ENCODE measurements at regions not wholly inside any gene's neighbourhood (a gene's known extent, or its start where the extent isn't known, plus 50 kb on each side); places are given as distances from the start of the nearest gene placed in this dataset.

DNA sequence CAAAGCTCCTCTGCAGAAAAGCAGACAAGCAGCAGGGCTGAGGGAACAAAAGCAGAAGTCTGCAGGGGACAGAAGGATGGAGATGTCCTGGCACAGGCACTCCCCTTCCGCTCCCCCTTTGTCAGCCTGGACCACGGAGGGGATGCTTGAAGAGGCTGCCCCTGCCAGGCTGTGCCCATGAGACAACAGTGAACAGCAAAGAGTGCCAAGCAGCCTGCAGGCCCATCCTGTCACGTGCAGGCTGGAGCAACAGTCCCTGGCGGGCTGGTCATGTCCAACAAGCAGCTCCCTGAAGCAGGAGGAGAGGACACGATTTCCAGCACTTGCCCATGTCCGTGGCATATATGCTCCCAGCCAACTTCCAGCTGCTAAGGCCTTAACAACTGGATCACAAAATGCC lies 132.3 kb downstream of the IRX2 start:
- TF ChIP-seq EZH2phosphoT487 (IDR thresholded peaks at IDR 0.05; ENCODE audit: low read depth): no peak
- TF ChIP-seq, protein P1, sequence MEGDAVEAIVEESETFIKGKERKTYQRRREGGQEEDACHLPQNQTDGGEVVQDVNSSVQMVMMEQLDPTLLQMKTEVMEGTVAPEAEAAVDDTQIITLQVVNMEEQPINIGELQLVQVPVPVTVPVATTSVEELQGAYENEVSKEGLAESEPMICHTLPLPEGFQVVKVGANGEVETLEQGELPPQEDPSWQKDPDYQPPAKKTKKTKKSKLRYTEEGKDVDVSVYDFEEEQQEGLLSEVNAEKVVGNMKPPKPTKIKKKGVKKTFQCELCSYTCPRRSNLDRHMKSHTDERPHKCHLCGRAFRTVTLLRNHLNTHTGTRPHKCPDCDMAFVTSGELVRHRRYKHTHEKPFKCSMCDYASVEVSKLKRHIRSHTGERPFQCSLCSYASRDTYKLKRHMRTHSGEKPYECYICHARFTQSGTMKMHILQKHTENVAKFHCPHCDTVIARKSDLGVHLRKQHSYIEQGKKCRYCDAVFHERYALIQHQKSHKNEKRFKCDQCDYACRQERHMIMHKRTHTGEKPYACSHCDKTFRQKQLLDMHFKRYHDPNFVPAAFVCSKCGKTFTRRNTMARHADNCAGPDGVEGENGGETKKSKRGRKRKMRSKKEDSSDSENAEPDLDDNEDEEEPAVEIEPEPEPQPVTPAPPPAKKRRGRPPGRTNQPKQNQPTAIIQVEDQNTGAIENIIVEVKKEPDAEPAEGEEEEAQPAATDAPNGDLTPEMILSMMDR (IDR thresholded peaks at IDR 0.05; ENCODE audit: low read depth, low read length): no peak

Measured in OCI-LY3 (cell line).